HCT116 (cell line): ENCODE measurements at regions not wholly inside any gene's neighbourhood (a gene's known extent, or its start where the extent isn't known, plus 50 kb on each side); places are given as distances from the start of the nearest gene placed in this dataset.

Experiments used
- ATAC-seq: fragments of 200-7000 bp; cut with Tn5 transposase; 2 replicates; pipeline ENCODE4 v1.9.1; 2020; ENCODE audit warnings: mild to moderate bottlenecking, moderate library complexity
- BruUV-seq: library from RNA; stranded (reverse); fragments of 400-500 nt; replicated peaks from 2 replicates; lab custom pipeline; 2021; lab: Mats Ljungman, UMichigan
- CTCF ChIA-PET: fragments of 300-600 bp; sonication (Branson Sonifier 250); formaldehyde crosslinking; loops from one replicate; lab custom pipeline; 2021; ENCODE audit warnings: antibody characterized with exemption; lab: Charles Lee
- POLR2A ChIA-PET: fragments of 300-600, 350-600 bp; sonication (Branson Sonifier 250); formaldehyde crosslinking; loops from one replicate; lab custom pipeline; 2021; ENCODE audit warnings: antibody characterized with exemption; lab: Charles Lee
- RAD21 ChIA-PET, 2 experiments: fragments of 300-600 bp; sonication (Branson Sonifier 250); formaldehyde crosslinking; loops; one replicate each; lab custom pipeline; 2023; ENCODE audit warnings: low total read pairs in 2 of 2; ENCODE audit not compliant: uncharacterized antibody in 2 of 2, unreplicated experiment in 2 of 2, low non-redundant PET in 1 of 2; lab: Charles Lee
- DNase-seq: peaks from one replicate; pipeline ENCODE4 v3.0.0-alpha.2; 2010; ENCODE audit warnings: low read depth, low spot score
- H2AFZ ChIP-seq: fragments of 200-600 bp; shearing (Covaris generic), sonication (generic); 2 replicates; pipeline ENCODE4 v1.6.1; 2017; ENCODE audit warnings: low read depth, mixed run types, mixed read lengths, antibody characterized with exemption, low read length; ENCODE audit not compliant: poor library complexity, severe bottlenecking
- H3K27ac ChIP-seq: 2 replicates; pipeline ENCODE4 v1.5.1; 2012; ENCODE audit warnings: low read depth, low read length
- H3K27me3 ChIP-seq: fragments of 200-600 bp; sonication (generic); 2 replicates; pipeline ENCODE4 v1.6.1; 2016; ENCODE audit warnings: mixed run types, low read length, mixed read lengths; ENCODE audit not compliant: insufficient read depth
- H3K36me3 ChIP-seq, 2 experiments: fragments of 200-500 bp in 1 of 2; fragments of 200-600 bp in 1 of 2; sonication (Bioruptor generic) in 1 of 2; sonication (generic) in 1 of 2; 2 replicates each; pipeline versions ENCODE4 v1.5.1 to v1.6.1; 2014 to 2016; ENCODE audit warnings: low read length in 2 of 2, inconsistent platforms in 1 of 2, mixed read lengths in 1 of 2, mixed run types in 1 of 2; ENCODE audit not compliant: insufficient read depth in 2 of 2, control insufficient read depth in 1 of 2
- H3K4me1 ChIP-seq, 2 experiments: fragments of 200-600 bp in 1 of 2; sonication (generic) in 1 of 2; 2 replicates each; pipeline versions ENCODE4 v1.5.1 to v1.6.1; 2012 to 2017; ENCODE audit warnings: low read length in 2 of 2, inconsistent platforms in 1 of 2, mild to moderate bottlenecking in 1 of 2, mixed read lengths in 1 of 2, mixed run types in 1 of 2, moderate library complexity in 1 of 2; ENCODE audit not compliant: insufficient read depth in 2 of 2, control insufficient read depth in 1 of 2
- H3K4me2 ChIP-seq: fragments of 200-600 bp; sonication (generic); 2 replicates; pipeline ENCODE4 v1.6.1; 2017; ENCODE audit warnings: mixed run types, low read length, mixed read lengths
- H3K4me3 ChIP-seq, 2 experiments: fragments of 200-600 bp in 1 of 2; sonication (generic) in 1 of 2; replicated peaks in 1 of 2; 2 replicates each; pipeline ENCODE4 v1.5.1; 2011 to 2016; ENCODE audit warnings: low read length in 2 of 2, control low read depth in 1 of 2, low read depth in 1 of 2, mild to moderate bottlenecking in 1 of 2, mixed read lengths in 1 of 2, mixed run types in 1 of 2
- H3K79me2 ChIP-seq: fragments of 200-600 bp; sonication (generic); 2 replicates; pipeline ENCODE4 v1.6.1; 2017; ENCODE audit warnings: mild to moderate bottlenecking, mixed run types, low read length, moderate library complexity, mixed read lengths; ENCODE audit not compliant: insufficient read depth
- H3K9ac ChIP-seq: fragments of 200-600 bp; sonication (generic); 2 replicates; pipeline ENCODE4 v1.6.1; 2016; ENCODE audit warnings: low read length, mixed read lengths
- H3K9me2 ChIP-seq: fragments of 200-600 bp; sonication (generic), shearing (Covaris generic); 2 replicates; pipeline ENCODE4 v1.6.1; 2017; ENCODE audit warnings: mixed run types, mild to moderate bottlenecking, moderate library complexity; ENCODE audit not compliant: insufficient read depth
- H3K9me3 ChIP-seq, 2 experiments: fragments of 200-500 bp in 1 of 2; fragments of 200-600 bp in 1 of 2; sonication (Bioruptor generic) in 1 of 2; sonication (generic) in 1 of 2; 2 replicates each; pipeline ENCODE4 v1.6.1; 2014 to 2017; ENCODE audit warnings: low read length in 2 of 2, mixed read lengths in 2 of 2, inconsistent platforms in 1 of 2, low read depth in 1 of 2, mild to moderate bottlenecking in 1 of 2, mixed run types in 1 of 2, moderate library complexity in 1 of 2; ENCODE audit not compliant: control insufficient read depth in 1 of 2, insufficient read depth in 1 of 2
- H4K20me1 ChIP-seq: fragments of 200-600 bp; sonication (generic), shearing (Covaris generic); 2 replicates; pipeline ENCODE4 v1.6.1; 2017; ENCODE audit warnings: mixed run types, mild to moderate bottlenecking, moderate library complexity; ENCODE audit not compliant: insufficient read depth
- ATF3 ChIP-seq: IDR thresholded peaks from 2 replicates; pipeline ENCODE4 v1.6.1; 2012
- CTCF ChIP-seq, 3 experiments: fragments of 200-600 bp in 1 of 3; sonication (generic) in 1 of 3; IDR thresholded peaks in 2 of 3; conservative IDR thresholded peaks in 1 of 3; 2 replicates each; pipeline ENCODE4 v1.5.1; 2012 to 2017; ENCODE audit warnings: low read depth in 2 of 3, low read length in 2 of 3, antibody characterized with exemption in 1 of 3, borderline replicate concordance in 1 of 3, control low read depth in 1 of 3, mild to moderate bottlenecking in 1 of 3, mixed read lengths in 1 of 3, mixed run types in 1 of 3, moderate library complexity in 1 of 3; ENCODE audit not compliant: insufficient read depth in 1 of 3
- EGR1 ChIP-seq: IDR thresholded peaks from 2 replicates; pipeline ENCODE4 v1.6.1; 2012; ENCODE audit warnings: low read depth
- EZH2 ChIP-seq: fragments of 200-600 bp; sonication (generic); IDR thresholded peaks from 2 replicates; pipeline ENCODE4 v1.6.1; 2017; ENCODE audit warnings: antibody characterized with exemption, mixed run types
- EZH2phosphoT487 ChIP-seq: fragments of 200-600 bp; IDR thresholded peaks from 2 replicates; pipeline ENCODE4 v1.6.1; 2018; ENCODE audit warnings: antibody characterized with exemption, borderline replicate concordance
- SP1 ChIP-seq: IDR thresholded peaks from 2 replicates; pipeline ENCODE4 v1.6.1; 2012; ENCODE audit warnings: low read depth
- YY1 ChIP-seq: IDR thresholded peaks from 2 replicates; pipeline ENCODE4 v1.6.1; 2011; ENCODE audit warnings: low read length, low read depth, moderate library complexity, mild to moderate bottlenecking; ENCODE audit not compliant: insufficient replicate concordance; ENCODE audit errors: extremely low read depth
- ZFX ChIP-seq: fragments of 450-650 bp; IDR thresholded peaks from 2 replicates; pipeline ENCODE4 v1.6.1; 2017
- ZNF274 ChIP-seq: fragments of 200-500 bp; sonication (Bioruptor generic); IDR thresholded peaks from 2 replicates; pipeline ENCODE4 v1.6.1; 2014; ENCODE audit warnings: mild to moderate bottlenecking, low read depth, low read length, inconsistent platforms
- intact Hi-C: fragments of 100-400 bp; cut with micrococcal nuclease; formaldehyde crosslinking; loops from 2 replicates; pipeline ENCODE4 v1.10.0; 2022
- TF ChIP-seq, protein P1 (sequence below): IDR thresholded peaks from 2 replicates; pipeline ENCODE4 v1.6.1; 2012

DNA sequence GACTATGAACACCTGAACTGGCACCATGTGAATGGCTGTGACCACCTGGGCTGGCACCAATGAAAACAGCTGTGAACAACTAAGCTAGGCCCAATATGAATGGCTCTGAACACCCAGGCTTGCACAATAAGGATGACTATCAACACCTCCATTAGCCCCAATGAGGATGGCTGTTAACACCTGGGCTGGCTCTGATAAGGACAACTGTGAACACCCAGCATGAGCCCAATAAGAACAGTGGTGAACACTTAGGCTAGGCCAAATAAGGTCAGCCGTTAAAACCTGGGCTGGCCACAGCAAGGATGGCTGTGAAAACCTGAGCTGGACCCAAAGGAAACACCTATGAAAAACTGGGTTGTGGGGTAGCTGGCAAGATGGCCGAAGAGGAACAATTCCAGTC lies 1163.1 kb downstream of the UQCRFS1 start (continued):
- TF ChIP-seq, protein P1, sequence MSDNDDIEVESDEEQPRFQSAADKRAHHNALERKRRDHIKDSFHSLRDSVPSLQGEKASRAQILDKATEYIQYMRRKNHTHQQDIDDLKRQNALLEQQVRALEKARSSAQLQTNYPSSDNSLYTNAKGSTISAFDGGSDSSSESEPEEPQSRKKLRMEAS, result no peak
- no peak for TF ChIP-seq EZH2

GRCh38 chr19:28046932-28047331 lies 1166.0 kb downstream of the UQCRFS1 start:
- ATAC-seq (no peak), DNase-seq (no peak)
- no peaks in the 10 kb centered on the region for H3K4me1 ChIP-seq
- no peaks in the 10 kb centered on the region for H3K36me3 ChIP-seq
- no peaks in the 10 kb centered on the region for H4K20me1 ChIP-seq
- ChIA-PET POLR2A (no interaction called here), CTCF (no interaction called here), RAD21 (no interaction called here)
- H3K9me2 ChIP-seq, result no peaks in the 10 kb centered on the region
- H3K4me2 ChIP-seq, result no peak overlapping the region
- no peak overlapping the region for H3K27ac ChIP-seq
- peaks cover 5 to 49% of the 10 kb centered on the region in 2 experiments; a peak in 2 of 4 replicates for H3K9me3 ChIP-seq
- no peak overlapping the region for H3K9ac ChIP-seq
- no peaks in the 10 kb centered on the region for H3K79me2 ChIP-seq
- H3K27me3 ChIP-seq, result no peaks in the 10 kb centered on the region
- H3K4me3 ChIP-seq, result no peak overlapping the region
- BruUV-seq, result no TSS peak
- intact Hi-C loops, result no loop called here
- no peak overlapping the region for H2AFZ ChIP-seq
- no peak for TF ChIP-seq ZFX
- no peak for TF ChIP-seq YY1
- TF ChIP-seq, protein P1, result no peak
- TF ChIP-seq ZNF274, result no peak
- TF ChIP-seq ATF3, result no peak
- no peak for TF ChIP-seq EZH2phosphoT487
- TF ChIP-seq CTCF (IDR thresholded peaks at IDR 0.05 in 2 of 3, conservative IDR thresholded peaks at IDR 0.05 in 1 of 3; ENCODE audit: borderline replicate concordance in 1 of 3, insufficient read depth in 1 of 3, low read depth in 2 of 3, low read length in 2 of 3), result no peak
- no peak for TF ChIP-seq SP1
- TF ChIP-seq EGR1, result no peak
